Posterior cingulate gyrus (tissue), 11 donors: ENCODE measurements at regions not wholly inside any gene's neighbourhood (a gene's known extent, or its start where the extent isn't known, plus 50 kb on each side); places are given as distances from the start of the nearest gene placed in this dataset.
A peak's percentile ranks its signal among the peaks of the same experiment; 100 is the strongest.

Source experiments
- DNase-seq, 10 donors: peaks; one replicate each; pipeline versions ENCODE4 v3.0.0 to v3.0.0-alpha.2; 2020 to 2021; ENCODE audit warnings: mixed read lengths in 3 of 10
- intact Hi-C: fragments of 100-400 bp; cut with DNase I; formaldehyde crosslinking; loops from one replicate; pipeline ENCODE4 v1.15.1; 2023

DNA sequence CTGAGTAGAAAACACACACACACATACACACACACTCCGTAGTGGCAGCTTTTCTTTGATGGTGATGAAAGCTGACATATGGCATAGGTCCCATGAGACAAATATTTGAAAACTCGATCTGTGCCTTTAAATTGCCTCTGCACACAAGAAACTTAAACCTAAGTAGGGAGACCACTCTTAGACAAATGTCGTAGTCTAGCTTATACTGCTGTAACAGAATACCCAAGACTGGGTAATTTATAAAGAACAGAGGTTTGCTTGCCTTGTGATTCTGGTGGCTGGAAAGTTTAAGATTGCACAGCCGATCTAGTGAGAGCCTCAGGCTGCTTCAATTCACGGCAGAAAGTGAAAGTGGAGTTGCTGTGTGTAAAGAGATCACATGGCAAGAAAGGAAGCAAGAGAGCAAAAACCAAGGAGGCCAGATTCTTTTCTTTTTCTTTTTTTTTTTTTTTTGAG, 489.4 kb upstream of the SORCS1 start:
- intact Hi-C loops: no loop called here
- no peak for DNase-seq

- intact Hi-C loops: no loop called here
- DNase-seq: no peak
Observed at GRCh38 chr10:107650939-107651338, 486.4 kb upstream of the SORCS1 start.

DNA sequence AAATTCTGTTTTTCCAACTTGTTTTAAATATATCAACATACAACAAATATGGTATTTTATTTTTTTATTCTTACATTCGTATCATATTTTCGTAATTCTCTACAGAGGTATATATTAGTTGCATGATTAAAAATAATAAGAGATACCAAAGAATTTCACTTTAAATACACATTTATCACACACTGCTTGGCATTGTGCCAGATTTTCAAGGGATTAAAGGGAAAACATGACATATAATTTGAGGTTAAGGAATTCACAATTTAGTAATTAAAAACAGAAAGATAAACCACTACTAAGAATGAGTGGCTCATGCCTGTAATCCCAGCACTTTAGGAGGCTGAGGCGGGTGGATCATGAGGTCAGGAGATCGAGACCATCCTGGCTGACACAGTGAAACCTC, 484.7 kb upstream of the SORCS1 start:
- DNase-seq: no peak
- intact Hi-C loops: no loop called here

- intact Hi-C loops: no loop called here
- DNase-seq: no peak
Observed at GRCh38 chr10:107647462-107647861, 483.0 kb upstream of the SORCS1 start.

DNA sequence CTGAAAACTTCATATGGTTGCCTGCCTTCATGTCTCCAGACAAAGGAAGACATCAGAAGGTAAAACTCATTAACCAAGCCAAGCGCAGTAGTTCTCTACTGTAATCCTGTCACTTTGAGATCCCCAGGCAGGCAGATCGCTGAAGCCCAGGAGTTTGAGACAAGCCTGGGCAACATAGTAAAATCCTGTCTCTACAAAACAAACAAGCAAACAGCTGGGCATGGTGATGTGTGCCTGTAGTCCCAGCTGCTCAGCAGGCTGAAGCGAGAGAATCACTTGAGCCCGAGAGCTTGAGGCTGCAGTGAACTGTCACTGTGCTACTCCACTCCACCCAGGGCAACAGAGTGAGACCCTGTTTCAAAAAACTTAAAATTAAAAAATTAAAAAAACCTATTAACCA, 467.4 kb upstream of the SORCS1 start:
- intact Hi-C loops: no loop called here
- DNase-seq: no peak

GRCh38 chr10:107626862-107627261, 462.4 kb upstream of the SORCS1 start:
- no peak for DNase-seq
- intact Hi-C loops: no loop called here

- intact Hi-C loops: no loop called here
- no peak for DNase-seq
Observed at GRCh38 chr10:107623292-107623691, 458.8 kb upstream of the SORCS1 start.

DNA sequence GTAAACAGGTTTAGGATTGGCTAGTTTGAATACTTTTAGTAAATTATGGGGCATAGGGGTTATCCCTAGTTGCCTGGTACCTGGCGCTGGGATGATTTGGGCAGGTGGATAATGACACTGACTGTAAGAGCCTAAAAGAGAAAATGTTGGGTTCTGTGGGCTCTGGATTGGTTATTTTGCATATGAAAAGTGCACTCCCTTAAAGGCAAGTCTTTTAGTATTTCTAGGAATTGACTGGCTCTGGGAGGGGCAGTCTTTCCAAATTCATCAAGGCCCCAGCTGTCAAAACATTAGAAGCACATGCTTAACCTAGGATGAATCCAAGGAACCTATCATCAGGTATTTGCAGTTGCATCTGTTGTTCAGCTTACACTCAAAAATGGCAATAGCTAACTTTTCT, 454.6 kb upstream of the SORCS1 start:
- intact Hi-C loops: no loop called here
- DNase-seq: no peak

- intact Hi-C loops: no loop called here
- no peak for DNase-seq
Observed at GRCh38 chr10:107618504-107618994, 454.0 kb upstream of the SORCS1 start.

GRCh38 chr10:107616463-107617410, 452.2 kb upstream of the SORCS1 start:
- no peak for DNase-seq
- intact Hi-C loops: no loop called here

DNA sequence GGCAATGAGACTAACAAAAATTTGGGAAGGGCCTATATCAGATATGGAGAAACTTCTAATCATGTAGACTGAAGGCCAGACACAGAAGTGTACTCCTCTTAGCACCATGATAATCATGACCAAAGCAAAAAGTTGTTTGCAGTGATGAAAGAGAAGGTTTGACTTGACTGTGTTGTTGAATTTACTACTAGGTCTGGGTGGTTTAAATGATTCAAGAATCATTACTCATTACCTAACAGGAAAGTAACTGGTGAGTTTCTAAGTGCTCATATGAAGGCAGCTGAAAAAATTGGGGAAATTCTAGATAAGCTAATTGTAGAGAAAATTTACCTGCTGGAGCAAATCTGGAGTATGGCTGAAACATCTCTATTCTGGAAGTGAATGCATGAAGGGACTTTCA, 451.5 kb upstream of the SORCS1 start:
- intact Hi-C loops: no loop called here
- DNase-seq: no peak

DNA sequence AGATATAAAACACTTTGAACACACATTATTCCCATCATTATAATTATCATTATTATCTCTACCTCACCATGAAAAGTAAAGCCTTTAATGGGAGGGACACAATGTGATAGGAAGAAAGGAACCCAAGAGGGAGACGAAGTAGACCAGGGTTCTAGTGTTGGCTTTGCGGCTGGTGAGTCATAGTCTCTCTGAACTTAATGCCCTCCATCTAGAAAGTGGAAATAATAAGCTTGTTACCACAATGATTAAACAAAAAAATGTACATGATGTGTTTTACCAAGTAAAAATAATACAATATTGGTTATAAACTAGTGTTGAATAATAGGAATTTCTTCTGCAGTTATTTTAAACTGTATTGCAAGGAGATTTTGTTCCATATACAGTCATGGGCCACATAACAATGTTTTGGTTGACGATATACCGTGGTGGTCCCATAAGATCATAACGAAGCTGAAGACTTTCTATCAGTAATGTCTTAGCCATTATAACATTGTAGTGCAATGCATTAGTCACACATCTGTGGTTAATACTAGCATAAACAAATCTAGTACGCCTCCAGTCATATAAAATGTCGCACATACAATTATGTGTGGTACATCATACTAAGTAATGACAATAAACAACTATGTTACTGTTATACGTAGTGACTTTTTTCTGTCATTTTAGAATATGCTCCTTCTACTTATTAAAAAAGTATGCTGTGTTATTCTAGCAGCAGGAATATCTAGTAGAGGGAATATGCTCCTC, 450.6 kb upstream of the SORCS1 start:
- intact Hi-C loops: no loop called here
- no peak for DNase-seq

GRCh38 chr10:107611115-107611514, 446.6 kb upstream of the SORCS1 start:
- intact Hi-C loops: no loop called here

DNA sequence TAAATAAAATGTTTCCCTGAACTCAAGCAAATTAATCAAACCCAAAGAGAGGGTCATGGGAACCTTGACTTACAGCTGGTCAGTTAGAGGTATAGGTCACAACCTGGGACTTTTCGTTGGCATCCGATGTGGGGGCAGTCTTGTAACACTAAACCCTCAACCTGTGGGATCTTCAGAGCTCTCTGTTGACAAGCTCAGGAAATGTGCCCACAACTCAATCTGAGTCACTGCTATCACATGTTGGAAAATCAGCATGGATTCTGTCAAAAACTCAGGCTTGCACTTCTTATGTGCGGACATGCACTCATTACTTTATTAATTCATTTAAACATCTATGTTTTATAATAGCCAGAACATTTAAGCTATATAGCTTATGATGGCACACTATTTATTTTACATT, 424.6 kb upstream of the SORCS1 start:
- DNase-seq: no peak
- intact Hi-C loops: no loop called here

More at GRCh38 chr10:107611115-107611514, 446.6 kb upstream of the SORCS1 start:
- DNase-seq: no peak

DNA sequence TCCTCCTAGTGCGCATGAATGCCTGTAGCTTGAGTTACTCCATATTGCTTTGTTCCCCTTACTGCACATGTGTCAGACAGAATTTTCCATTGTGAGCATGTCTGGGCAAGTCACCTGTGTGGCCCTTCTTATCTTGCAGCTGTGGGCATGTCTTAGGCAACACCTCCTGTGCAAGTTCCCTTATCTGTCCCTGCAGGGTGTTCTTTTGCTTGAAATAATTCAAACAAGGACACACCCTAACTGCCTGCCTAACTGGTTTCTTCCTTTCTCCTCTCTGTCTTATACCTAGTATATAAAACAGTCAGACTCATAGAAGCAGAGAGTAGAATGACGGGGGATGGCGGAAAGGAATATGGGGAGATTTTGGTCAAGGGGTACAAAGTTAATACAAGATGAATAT, 421.1 kb upstream of the SORCS1 start:
- intact Hi-C loops: no loop called here
- peak in 1 of 10 donors; percentile 8 for DNase-seq

DNA sequence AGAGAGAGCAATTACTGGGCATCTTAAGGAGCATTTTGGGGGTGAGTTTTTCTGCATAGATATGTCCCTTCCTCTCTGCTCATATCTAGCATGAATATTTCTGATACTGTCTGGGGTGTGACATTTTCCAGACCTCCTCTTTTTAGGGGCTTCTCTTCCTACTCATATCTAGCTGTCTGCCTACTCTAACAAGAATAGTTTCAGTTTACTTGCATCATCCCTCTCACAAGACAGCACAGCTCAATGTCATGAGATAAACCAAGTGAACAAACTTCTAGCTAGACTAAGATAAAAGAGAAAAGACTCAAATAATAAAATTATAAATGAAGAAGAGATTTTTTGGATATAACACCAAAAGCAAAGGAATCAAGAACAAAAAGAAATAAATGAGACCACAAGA, 419.5 kb upstream of the SORCS1 start:
- no peak for DNase-seq
- intact Hi-C loops: no loop called here

DNA sequence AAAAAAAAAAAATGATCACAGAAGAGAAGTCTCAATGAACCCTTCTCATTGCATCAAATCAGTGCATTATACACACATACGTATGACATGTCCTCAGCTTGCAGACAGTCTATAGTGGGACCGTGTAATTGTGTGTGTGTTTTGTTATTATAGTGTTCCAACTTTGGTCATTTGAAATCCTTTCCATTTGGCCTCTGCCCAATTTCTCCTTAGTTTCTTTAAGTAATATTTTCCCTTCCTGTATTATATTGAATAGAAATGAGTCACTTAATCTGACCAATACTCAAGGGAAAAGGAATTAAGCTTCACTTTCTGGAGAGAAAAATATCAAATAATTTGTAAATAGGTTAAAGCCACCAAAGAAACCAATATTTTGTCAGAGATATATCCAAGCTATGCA, 415.5 kb upstream of the SORCS1 start:
- no peak for DNase-seq
- intact Hi-C loops: no loop called here

GRCh38 chr10:107577221-107577620, 412.7 kb upstream of the SORCS1 start:
- intact Hi-C loops: no loop called here
- no peak for DNase-seq

DNA sequence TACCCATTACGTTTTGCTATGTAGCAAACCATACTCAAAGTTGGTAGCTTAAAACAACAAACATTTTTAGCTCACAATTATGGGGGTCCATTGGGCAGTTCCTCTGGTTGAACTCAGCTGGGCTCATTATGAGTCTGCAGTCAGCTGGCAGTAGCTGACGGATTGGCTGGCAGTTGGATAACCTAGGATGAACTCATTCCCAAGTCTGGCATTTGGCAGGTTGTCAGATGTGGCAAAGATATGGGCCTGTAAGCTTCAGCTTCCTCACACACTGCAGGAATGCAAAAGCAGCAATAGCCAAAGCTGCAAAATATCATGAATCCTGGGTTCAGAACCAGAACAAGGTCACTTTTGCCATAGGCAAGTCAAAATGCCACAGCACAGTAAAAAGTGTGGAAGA, 412.2 kb upstream of the SORCS1 start:
- intact Hi-C loops: no loop called here
- DNase-seq: peak in 3 of 10 donors; percentile 3 to 61 (median 8)

- intact Hi-C loops: no loop called here
Observed at GRCh38 chr10:107565014-107565413, 400.5 kb upstream of the SORCS1 start.

DNA sequence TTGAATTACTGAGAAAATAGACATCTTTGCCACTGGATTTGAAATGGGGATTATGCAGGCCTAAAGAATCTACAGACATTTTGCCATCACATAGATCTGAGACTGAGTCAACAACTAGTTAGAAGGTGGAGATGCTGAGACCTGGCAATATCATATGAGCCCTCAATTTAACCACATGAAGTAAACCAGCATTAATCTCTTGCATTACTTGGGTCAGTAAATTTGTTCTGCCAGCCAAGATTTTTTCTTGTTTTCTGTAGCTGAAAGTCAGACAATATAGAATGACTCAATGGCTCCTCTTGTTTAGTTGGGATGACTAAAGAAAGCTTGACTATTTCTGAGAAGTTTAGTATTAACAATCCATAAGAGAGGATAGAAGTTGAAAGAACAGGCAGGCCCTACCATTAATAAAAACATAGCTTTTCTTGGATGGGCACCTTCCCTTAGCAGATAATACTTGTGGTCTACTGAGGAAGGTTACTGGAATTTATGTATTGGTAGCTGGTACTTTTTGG, 396.7 kb upstream of the SORCS1 start:
- intact Hi-C loops: no loop called here
- no peak for DNase-seq

More at GRCh38 chr10:107565014-107565413, 400.5 kb upstream of the SORCS1 start:
- no peak for DNase-seq
